NCI-H82 (cell line): ENCODE measurements at regions not wholly inside any gene's neighbourhood (a gene's known extent, or its start where the extent isn't known, plus 50 kb on each side); places are given as distances from the start of the nearest gene placed in this dataset.

Experiments used
- DNase-seq: peaks from one replicate; lab custom pipeline; 2025; lab: John Stamatoyannopoulos, UW

DNA sequence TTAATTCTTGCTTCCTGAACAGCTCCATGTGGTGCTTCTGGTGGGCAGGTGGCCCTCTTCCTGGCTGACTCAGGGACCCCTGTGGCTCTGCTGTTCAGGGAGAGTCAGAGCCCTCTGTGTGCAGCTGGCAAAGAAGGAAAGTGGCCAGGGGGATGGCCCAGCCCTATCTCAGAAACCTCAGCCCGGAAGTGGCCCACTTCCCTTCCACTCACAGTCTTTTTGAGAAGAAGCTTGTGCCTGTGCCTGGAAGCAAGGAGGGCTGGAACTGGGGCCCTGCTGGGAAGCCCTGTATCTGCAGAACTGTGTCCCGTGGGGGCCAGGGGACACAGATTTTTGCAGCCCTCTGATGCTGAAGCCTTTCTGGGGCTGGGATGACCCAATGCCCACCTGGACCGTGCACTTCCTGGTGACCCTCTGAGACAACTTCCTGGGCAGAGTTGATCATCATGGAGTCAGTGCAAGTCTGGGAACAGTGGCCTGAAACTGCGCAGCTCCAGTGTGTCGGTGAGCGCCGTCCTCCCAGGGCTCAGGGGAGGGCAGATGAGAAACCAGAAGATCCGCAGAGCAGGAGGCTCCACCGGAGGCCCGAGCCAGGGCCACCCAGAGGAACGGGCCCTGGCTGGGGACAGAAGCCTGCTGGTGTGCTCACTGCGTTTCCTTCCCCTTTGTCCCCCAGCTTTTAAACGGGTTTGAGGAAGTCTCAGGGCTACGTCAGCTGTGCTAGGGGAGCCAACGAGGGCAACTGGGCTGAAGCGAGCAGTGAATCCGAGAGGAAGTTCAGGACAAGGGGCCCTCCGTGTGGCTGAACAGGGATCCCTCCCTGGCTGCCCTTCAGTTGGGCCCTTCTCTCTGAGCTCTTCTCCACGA, 217.4 kb upstream of the RTL1 start:
- DNase-seq = no peak

DNA sequence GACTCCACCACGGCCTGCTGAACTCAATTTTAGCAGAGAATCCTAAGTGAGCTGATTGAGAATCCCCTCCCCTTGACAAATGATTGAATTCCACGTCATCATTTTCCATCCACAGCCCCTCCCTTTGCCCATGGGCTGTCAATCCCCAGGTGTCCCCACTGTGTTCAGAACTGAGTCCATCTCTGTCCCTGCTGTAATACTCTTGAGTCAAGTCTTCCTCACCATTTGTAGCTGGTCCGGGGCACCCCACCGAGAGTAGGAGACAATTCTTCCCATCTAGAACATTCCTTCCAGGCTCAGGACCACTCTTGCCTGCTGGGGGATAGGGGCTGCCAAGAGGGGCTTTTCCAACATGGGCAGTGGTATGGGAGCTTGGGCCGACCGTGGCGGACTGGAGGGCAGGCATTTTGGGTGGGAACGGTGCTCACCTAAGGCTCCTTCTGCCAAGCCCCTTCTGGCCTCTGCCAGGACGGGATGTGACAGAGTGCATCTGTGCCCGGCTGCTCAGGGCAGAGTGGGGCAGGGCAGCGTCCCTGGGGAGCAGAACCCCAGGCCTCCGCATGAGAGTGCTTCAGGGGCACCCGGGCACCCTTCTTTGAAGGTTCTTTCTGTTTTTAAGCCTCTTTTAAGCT, 218.1 kb upstream of the RTL1 start:
- DNase-seq = no peak

DNA sequence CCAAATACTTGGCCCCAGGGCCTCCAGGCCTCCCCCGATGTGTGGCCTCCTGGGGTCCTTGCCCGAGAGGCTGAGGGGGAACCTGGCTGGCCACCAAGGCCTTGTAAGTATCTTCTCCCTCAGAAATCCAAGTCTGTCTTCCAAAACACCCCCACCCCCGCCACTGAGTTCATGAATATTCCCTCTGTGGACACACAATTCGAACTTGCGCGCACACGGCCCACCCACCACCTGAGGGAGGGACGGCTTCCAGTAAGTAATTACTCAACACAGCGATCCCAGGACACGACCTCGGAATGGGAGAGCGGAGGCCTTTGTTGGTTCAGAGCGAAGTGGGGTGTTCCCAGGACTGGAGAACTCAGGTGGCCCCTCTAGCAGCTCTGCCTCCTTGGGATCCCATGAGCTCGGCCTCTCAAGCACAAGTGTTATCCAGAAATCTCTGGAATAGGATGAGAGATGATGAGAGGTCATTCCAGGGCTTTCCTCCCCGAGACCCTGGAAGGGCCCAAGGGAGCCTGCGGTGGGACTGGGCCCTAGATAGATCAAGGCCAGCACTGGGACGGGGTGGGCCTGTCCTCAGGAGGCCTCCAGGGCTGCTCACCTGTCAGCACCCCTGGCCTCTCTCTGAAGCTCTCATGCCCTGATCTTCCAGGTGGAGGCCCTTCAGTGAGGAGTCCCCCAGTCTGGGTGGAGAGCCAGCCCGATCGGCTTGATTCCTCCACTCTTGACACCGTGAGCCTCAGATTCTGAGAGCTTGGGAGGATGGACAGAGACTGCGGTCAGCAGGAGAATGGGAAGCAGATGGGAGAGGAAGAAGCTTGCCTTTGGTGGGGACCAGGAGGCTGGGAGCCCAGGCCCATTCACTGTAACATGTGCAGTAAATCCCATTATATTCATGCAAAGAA, 219.0 kb upstream of the RTL1 start:
- DNase-seq = no peak

DNA sequence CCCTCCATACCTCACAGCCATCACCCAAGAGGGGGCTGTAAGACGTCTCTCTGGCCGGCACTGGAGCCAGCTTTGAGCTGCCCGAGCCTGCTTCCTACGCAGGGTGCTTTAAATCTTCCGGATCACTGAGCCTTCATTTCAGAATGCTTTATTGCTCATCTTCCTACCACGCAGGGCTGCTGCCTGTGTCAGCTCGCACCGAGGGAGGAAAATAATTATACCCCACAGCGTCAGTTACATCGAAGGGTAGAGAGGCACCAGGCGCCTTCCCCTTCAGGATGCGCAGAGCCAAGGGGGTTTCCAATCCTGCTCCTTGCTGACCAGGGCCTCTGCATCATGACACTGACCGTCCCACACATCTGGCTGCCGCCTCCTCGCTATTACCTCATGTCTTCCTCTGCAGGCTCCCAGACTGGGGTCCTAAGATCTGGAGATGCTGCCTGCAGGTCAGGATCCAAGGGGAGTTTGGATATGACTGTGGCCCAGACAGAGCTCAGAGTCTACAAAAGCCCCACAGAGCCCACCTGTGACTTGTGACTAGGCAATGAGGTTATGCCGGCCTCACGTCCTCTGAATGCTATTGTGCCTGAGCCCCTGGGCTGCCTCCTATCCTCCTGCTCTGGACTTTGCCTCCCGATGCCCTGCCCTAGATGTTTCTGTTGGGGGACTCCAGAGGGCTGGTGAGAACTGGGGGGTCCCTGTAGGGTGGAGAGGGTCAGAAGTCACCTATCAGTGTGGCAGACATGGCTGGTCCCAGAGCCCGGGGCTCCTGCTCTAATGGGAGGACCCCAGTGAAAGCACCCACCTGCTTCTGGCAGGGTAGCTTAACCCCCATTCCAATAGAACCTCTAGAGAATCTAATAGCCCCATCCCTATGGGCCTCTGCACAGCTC, 220.3 kb upstream of the RTL1 start:
- no peak for DNase-seq

DNA sequence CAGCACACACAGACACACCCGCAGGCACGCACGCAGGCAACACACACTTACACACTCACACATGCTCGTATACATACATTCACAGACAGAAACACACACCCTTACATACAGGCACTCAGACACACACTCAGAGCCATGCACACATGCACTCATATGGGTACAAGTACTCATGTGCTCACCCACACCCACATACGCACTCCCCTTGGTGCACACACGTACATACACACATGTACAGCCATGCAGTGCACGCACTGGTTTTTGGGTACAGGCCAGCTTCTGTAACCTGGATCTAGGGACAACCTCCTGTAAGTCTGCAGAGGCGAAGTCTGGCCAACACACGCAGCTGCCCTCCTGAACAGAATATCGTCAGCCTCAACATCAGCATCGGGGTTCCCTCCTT, 221.3 kb upstream of the RTL1 start:
- DNase-seq = no peak

DNA sequence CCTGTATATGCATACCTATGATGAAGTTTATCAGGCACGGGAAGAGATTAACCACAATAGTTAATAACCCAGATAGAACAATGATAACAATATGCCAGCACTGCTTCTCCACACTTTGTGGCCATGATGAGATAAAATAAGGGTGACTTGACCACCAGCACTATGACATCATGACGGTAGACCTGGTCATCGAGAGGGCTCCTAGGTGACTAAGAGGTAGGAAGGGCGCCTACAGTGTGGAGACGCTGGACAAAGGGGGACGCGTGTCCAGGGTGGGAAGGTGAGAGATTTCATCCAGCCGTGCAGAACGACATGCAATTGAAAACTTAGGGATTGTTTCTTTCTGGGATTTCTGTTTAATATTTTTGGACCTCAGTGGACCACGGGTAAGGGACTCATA, 221.8 kb upstream of the RTL1 start:
- no peak for DNase-seq

DNA sequence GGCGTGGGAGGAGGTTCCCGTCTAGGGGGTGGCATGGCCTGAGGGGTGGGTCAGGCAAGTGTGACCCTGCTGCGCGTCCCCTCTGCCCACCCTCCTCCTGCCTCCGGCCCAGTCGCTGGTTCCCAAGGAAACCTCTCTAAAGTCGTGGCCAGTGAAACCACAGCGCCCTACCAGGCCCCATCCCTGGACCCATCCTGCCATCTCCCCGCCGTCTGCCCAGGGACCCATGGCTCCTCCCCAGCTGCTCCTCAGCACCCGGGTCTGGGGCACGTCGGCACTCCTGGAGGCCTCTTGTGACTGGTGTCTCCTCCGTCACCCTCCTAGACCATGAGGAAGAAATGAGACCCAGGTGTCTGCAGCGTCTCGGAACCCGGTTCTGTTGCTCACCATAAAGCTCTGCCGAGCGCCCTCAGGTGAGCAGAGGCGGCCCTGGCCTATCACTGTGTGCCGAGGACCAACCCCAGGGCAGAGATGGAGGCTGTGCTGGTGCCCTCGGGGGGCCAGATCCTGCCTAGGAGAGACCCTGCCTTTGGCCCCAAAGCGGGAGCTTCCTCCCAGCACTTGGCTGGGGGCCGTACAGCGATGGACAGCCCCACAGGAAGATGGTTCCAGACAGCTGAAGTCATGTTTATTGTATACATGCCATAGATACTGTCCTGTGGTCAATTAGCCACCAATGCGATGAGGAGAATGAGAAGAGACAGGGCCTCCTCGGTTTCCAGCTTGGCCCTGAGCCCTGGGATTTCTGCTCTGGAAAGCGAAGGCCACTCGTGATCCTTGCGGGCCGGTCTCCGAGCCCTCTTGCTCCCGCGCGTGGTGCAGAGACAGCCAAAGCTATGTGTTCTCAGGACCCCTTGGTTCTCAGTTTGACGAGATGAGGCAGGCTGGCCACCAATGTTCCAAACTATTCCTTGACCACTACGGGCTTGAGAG, 222.5 kb upstream of the RTL1 start:
- no peak for DNase-seq

DNA sequence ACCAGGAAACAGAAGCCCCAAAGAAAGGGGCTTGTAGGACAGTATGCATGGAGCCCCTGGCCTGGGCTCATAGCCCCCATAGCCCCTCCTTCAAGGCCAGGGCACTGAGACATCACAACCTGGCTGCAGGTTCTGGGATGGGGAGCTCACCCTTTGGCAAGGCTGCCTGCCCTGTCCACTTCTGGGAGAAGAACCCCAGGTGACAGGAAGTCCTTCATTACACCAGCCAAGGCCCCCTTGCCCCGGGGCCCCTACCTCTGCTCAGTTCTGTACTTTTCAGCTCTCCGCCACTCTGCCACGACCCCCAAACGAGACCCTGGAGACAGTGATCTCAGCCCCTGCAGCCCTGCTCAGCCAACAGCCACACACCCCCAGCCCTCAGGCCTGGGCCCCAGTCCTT, 223.2 kb upstream of the RTL1 start:
- no peak for DNase-seq

DNA sequence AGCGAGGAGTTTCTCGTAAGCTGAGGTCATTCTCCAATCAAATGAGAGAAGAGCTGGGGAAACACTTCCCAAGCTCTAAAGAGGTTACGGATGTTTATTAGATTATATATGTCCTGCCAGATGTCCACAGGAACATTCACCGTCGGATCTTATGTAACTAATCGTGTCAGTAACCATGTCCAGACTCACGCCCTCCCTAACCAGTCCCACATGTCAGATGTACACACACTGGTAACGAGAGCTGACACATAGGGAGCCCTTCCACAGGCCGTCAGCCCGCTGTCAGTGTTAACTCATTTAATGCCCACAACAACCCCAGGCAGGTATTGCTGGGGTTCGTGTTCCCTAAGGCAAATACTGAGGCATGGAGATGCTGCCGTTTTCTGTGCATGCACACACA, 223.7 kb upstream of the RTL1 start:
- peak; percentile 84 for DNase-seq

DNA sequence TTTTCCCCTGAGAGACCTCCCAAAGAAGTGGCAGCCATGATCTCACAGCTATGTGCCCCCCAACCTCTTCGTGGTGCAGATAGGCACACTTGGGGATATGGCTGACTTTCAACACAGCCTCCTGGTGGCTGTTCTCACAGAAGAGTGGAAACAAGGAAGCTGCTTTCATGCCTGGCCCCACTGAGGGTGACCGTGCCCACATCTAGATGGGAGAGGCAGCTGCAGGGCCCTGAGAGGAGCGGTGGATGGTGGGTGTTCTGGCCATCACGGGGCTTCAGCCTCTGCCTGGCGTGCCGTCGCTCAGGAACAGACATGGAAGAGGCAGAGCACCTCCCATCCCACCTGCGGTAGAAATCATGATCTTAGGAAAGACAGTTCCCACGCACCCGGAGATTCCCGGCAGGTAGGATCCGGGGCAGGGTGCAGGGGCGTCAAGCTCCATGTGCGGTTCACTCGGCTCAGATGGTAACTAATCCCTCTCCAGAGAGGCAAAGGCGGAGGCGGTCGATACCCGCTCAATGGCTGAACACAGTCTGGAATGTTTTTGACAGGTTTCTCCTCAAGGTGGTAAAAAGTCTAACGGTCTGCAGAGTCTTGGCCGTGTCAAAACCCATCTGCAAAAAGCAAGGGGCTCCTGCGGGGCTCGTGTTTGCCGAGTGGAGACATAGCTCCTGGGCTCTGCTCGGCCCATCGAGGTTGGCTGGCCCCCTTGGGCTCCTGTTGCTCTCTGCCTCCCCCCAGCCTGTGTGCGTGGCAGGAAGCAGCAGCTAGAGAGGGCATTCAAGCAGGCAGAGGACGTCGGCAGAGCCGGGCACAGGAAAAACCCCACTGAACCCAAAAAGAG, 225.2 kb upstream of the RTL1 start:
- DNase-seq = peak; percentile 13

DNA sequence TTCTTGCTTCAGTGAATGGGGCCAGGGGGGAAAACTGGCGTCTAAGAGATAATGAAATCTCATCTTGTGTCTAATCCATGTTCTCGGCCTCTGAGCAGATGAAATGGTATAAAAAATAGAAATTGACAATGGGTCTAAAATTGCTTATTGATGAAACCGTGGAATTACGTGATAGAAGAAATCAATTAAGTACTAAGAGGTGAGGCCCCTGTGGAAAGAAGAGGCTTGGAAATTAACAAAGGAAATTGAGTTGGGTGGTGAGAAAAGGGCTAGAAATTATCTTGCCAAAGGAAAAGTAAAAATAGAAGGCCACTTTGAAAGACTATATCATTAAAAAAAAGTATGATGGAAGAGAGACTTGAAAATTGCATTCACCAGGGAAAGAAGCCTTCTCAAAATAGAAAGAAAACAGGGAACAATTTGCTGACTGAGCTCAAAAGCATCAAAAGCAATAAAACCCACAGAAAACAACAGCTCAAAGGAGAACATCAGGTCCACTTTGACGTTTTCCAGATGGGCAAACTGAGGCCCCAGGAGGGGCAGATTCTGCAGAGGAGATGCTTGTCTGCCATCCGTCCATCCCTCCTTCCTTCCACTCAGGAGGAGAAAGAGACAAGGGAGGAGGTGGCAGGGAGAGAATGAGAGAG, 226.1 kb upstream of the RTL1 start:
- no peak for DNase-seq

DNA sequence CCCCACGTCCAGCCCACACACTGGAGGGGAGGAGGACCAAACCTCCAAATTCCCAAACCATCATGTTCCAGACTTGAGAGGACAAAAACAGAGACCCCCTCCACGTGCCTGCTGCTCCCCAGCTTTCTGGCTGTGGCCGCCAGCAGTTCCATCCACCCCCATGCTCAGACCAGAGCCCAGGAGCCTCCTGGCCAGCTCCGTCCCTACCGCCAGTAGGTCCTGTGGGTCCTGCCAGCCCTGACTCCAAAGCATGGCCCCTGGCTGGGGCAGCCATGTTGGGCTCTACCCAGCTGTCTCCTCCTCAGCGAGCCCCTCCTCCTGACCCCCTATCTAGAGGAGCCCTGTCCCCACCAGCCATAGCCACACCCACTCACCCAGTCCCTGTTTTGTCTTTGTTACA, 227.3 kb upstream of the RTL1 start:
- no peak for DNase-seq

DNA sequence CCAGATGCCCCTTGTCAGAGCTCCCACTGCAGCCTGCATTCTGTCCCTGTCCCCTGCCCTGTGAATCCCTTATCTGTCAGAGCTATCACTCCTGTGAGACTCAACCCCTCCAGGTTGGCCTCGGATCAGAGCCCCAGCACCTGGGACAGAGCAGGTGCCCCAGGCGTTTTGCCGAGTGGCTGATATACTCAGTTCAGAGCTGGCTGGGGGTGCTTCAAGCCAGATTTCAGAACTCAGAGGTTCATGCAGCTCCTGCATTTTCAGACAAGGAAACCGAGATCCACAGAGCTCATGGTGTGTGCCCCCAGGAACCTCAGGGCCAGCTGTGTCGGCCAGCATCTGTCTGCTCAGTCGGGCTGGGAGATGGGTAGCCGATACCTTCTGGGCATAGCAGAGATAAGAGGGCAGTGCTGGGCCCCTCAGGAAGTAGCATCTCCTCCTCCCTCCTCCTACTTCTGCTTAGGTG, 228.0 kb upstream of the RTL1 start:
- DNase-seq = no peak

DNA sequence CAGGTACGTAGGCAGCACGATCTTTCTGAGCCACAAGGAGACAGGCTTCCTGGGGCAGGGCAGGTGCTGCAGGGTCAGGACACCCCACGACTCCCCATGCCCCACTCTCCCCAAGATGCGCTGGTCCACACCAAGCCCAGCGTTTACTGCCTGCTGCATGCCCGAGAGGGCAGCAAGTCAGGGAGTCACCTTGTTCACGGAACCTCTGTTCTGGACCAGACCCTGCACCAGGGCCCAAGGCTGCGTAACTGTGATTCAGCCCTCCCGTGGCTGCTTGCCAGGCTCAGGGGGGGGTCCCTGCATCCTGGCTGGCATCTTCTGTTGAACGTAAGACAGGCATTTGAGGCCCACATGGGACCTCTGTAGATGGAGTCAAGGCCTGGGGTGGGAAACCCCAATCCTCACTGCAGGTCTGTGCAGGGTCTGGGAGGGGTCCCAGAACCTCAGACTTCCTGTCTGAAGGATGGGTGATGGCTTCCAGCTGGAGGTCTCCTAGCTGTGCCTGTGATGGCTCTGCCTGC, 228.6 kb upstream of the RTL1 start:
- no peak for DNase-seq

DNA sequence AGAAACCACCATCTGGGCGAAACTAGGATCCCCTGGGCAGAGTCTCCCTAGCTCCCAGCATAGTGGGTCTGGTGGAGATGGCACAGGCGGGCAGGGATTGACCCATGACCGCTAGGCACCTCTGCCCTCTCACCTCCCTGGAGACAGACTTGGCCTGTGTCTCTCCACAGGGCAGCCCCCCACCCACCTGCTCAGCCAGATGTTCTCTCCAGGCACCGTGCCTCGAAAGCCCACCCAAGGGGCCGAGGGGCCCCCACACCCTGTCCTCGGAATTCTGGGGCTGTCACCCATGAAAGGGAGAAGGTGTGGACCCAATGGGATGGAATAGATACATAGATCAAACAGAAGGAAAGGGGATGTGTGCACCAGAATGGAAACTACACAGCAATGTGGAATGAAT, 229.1 kb upstream of the RTL1 start:
- DNase-seq = no peak

DNA sequence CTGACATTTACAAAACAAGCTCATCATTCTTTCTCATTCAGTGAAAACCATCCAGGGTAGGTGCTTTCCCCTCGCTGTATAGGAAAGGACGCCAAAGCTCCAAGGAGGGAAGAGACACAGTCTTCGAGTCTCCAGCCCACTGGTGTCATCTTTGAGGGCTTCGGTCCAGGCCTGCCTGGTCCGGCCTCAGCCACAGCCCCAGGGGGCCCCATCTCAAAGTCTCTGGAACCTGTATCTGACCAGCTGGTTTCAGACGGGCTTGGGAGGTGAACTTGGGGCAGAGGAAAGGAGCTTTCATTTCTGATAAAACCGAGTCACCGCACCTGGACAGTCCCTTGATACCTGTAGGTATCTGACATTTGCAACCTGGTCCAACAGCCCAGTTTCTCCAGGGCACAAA, 229.5 kb upstream of the RTL1 start:
- no peak for DNase-seq

DNA sequence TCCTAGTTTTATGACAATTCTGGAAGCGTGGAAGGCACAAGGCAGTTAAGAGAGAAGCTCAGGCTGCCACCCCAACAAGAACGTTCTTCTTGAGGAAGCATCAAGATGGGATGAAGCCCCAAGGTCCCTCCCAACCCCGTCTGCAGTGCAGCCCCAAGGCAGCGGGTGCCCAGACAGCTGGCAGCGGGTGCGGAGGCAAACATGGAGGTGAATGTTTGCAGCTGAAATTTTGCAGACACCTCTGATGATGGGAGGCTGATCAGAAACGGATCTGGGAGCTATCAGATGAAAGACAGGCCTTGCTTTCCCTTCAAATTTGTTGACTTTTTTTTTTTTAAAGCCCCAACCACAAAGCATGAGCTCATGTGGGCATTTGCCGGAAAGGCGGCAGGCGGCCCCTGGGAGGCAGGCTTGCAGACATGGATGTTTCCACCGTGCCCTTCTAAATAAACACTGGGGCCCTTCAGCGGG, 230.7 kb upstream of the RTL1 start:
- DNase-seq = no peak

DNA sequence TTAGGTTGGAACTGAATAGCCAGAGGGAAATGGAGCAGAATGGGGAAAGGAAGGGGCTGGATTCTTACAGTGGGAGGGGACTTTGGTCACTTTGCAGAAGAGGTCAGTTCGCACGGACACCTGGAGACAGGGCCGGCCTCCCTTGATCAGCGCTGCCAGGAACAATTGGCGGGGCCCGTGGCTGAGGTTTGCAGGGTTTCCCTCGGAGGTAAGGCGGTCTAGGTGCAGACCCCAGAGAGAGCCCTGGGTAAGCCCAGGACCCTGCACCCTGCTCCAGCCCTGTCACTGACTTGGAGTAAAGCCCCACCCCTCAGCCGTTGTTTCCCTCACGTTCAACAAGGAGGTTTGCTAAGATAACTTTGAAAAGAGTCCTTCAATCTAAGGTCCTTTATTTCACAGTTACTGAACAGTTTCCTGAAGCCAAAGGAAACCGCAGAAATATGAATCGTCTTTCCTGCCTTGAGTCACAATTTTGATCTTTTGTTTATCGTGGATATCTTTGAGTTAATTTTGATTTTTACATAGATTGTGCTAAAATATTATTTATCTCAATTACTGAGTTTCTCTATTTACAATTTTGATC, 231.4 kb upstream of the RTL1 start:
- no peak for DNase-seq
